Inflammatory macrophage (primary cell): ENCODE measurements at regions not wholly inside any gene's neighbourhood (a gene's known extent, or its start where the extent isn't known, plus 50 kb on each side); places are given as distances from the start of the nearest gene placed in this dataset.

Source experiments
- DNase-seq, 2 donors: peaks; one replicate each; pipeline ENCODE4 v3.0.0-alpha.2; 2020 to 2022

- no peak for DNase-seq
Measured at GRCh38 chr11:134522782-134523570, 110.9 kb upstream of the B3GAT1 start.

- no peak for DNase-seq
Measured at GRCh38 chr11:134521452-134522289, 109.6 kb upstream of the B3GAT1 start.

- no peak for DNase-seq
Measured at GRCh38 chr11:134521001-134521400, 109.0 kb upstream of the B3GAT1 start.

- no peak for DNase-seq
Measured at GRCh38 chr11:134519788-134520187, 107.7 kb upstream of the B3GAT1 start.

- DNase-seq: no peak
Measured at GRCh38 chr11:134519390-134519750, 107.3 kb upstream of the B3GAT1 start.

- no peak for DNase-seq
Measured at GRCh38 chr11:134518616-134519389, 106.8 kb upstream of the B3GAT1 start.

- DNase-seq: no peak
Measured at GRCh38 chr11:134517621-134518293, 105.7 kb upstream of the B3GAT1 start.

- no peak for DNase-seq
Measured at GRCh38 chr11:134517115-134517514, 105.1 kb upstream of the B3GAT1 start.

GRCh38 chr11:134516529-134516928 lies 104.5 kb upstream of the B3GAT1 start:
- DNase-seq: no peak

GRCh38 chr11:134515081-134515960 lies 103.3 kb upstream of the B3GAT1 start:
- DNase-seq: no peak

- DNase-seq: no peak
Measured at GRCh38 chr11:134514354-134514951, 102.4 kb upstream of the B3GAT1 start.

GRCh38 chr11:134513585-134514120 lies 101.6 kb upstream of the B3GAT1 start:
- DNase-seq: no peak

- no peak for DNase-seq
Measured at GRCh38 chr11:134512571-134513538, 100.8 kb upstream of the B3GAT1 start.

GRCh38 chr11:134512061-134512460 lies 100.0 kb upstream of the B3GAT1 start:
- DNase-seq: no peak

- DNase-seq: no peak
Measured at GRCh38 chr11:134511255-134511654, 99.2 kb upstream of the B3GAT1 start.

- no peak for DNase-seq
Measured at GRCh38 chr11:134510233-134511040, 98.4 kb upstream of the B3GAT1 start.

GRCh38 chr11:134509381-134510232 lies 97.6 kb upstream of the B3GAT1 start:
- no peak for DNase-seq
